GM18505 (cell line): ENCODE measurements at regions not wholly inside any gene's neighbourhood (a gene's known extent, or its start where the extent isn't known, plus 50 kb on each side); places are given as distances from the start of the nearest gene placed in this dataset.

ENCODE experiments used
- ATAC-seq: cut with Tn5 transposase; IDR thresholded peaks from one replicate; pipeline ENCODE4 v1.9.1; 2021; ENCODE audit not compliant: unreplicated experiment
- POLR2A ChIP-seq: IDR thresholded peaks from 4 replicates; pipeline ENCODE4 v1.6.1; 2011; ENCODE audit warnings: borderline replicate concordance; ENCODE audit not compliant: insufficient read depth, insufficient read length; ENCODE audit errors: extremely low read depth

DNA sequence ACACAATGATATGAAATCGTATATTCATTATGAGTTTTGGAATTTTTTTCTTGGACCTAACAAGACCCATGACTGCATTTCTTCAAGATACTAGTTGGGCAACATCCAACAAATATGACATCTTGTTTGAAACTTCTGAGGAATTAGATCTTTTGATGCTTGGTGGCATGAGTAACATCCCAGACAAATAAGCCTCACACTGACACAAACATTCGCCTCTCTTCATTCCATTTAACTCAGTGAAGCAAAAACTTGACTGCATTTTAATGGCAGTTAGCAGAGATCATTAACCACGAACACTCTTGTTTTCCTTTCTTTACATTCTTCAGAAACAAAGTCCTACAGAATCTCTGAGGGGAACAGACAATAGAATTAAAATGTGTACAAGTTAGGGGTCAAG is 758.3 kb downstream of the C12orf50 start:
- no peak for TF ChIP-seq POLR2A
- no peak for ATAC-seq

- no peak for TF ChIP-seq POLR2A
- no peak for ATAC-seq
Observed at GRCh38 chr12:87266305-87266704, 762.9 kb downstream of the C12orf50 start.

GRCh38 chr12:87259391-87259790 is 769.8 kb downstream of the C12orf50 start:
- no peak for ATAC-seq
- no peak for TF ChIP-seq POLR2A

DNA sequence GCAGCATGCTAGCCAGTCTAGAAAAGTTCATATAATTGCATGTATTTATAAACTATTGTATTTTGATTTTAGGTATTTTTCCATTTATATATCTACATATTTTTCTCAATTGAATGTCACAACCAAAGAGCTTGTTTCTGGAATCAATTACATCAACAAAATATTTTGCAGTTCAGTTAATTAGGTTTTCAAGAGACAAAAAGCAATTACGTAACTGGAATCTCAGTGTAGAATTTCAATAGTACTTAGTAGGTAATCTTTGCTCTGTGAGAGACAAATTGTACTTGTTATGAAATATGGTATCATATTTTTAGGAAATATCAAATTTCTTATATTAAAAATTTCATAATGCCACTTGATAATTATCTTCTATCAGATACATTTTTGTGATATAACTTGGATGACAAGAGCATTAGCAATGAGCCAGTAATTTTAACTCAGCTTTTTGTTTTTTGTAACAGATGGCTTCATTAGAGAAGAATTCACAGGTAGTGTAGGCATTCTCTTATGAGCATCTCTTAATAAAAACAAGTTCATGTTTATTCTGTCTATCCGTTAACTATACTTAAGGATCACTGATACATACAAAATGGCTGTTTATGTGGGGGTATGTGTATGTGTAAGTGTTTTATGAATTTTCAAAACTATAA is 774.7 kb downstream of the C12orf50 start:
- TF ChIP-seq POLR2A: no peak
- ATAC-seq: no peak

DNA sequence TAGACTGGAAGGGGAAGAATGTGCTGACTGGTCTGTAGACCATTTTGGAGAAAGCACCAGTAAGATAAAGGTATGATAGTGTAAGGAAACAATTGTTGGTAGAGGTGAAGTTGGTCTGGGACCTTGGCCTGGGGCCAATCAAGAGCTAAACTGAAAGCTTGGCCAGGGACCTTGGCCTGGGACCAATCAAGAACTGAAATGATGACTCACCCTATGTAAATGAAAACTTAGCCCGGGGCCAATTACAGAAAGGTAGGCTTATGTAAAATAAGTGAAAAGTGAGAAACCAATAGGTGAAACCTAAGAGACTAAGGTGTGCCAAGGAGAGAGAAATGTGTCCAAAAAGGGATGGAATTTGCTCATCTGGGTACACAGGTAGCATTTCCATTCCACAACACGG is 776.0 kb downstream of the C12orf50 start:
- no peak for TF ChIP-seq POLR2A
- no peak for ATAC-seq

GRCh38 chr12:87246726-87247125 is 782.5 kb downstream of the C12orf50 start:
- no peak for TF ChIP-seq POLR2A
- no peak for ATAC-seq

- TF ChIP-seq POLR2A: no peak
- no peak for ATAC-seq
Observed at GRCh38 chr12:87238466-87238865, 790.7 kb downstream of the C12orf50 start.

DNA sequence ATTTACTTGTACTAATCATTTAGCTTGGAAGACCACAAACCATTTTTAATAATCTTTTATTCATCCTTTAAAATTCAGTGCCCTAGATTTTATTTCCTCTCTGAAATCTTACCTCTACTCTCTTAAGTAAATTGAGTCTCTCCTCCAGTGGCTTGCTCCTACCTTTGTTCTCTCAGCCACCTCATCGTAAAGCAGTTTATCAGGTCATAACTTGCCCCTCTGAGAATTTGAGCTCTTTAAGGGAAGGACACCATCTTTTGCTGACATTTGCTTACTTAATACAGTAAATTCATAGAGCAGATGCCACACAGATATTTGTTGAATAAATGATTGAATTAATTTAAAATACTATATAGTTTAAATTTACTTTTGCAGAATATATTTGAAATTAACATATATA is 794.3 kb downstream of the C12orf50 start:
- no peak for TF ChIP-seq POLR2A
- ATAC-seq: no peak

- no peak for TF ChIP-seq POLR2A
- no peak for ATAC-seq
Observed at GRCh38 chr12:87233671-87234070, 795.5 kb downstream of the C12orf50 start.

DNA sequence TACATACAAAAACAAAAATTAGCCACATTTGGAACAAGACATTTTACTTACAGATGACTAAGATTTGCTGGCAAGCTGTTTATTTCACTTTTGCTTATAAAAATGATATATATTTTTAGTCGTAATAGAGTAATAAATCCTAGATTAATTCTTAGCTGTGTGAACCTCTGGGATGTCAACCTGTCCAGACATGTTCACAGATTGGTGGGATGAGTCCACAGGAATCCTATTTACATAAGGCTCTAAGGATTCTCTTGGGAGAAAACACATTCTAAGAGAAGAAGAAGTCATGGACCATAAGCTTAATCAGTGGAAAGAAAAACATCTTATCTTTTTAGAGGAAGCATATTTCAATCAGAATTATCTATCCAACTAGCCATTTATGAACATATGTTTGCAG is 797.4 kb downstream of the C12orf50 start:
- no peak for ATAC-seq
- TF ChIP-seq POLR2A: no peak

GRCh38 chr12:87230441-87230840 is 798.8 kb downstream of the C12orf50 start:
- no peak for TF ChIP-seq POLR2A
- no peak for ATAC-seq

- ATAC-seq: no peak
- no peak for TF ChIP-seq POLR2A
Observed at GRCh38 chr12:87227162-87227561, 802.0 kb downstream of the C12orf50 start.

- ATAC-seq: no peak
- no peak for TF ChIP-seq POLR2A
Observed at GRCh38 chr12:87217491-87217890, 811.7 kb downstream of the C12orf50 start.

GRCh38 chr12:87216436-87216835 is 812.8 kb downstream of the C12orf50 start:
- ATAC-seq: no peak
- TF ChIP-seq POLR2A: no peak

DNA sequence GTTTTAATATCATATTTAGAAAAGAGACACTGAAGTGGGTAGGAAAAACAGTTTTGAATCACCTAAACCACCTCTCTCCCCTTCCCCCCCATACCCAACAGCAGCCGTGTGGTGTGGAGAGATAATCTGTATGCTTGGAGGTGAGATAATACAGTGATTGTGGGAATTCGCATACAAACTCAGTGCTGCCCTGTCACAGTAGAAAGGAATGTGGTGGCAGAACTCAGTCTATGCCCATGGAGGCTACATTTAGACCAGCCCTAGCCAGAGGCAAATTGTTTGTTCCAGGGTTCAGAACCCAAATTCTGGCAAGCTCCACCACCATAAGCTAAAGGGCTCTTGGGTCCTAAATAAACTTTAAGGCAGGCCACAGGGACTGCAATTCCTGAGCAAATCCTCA is 827.0 kb downstream of the C12orf50 start:
- no peak for TF ChIP-seq POLR2A
- no peak for ATAC-seq
